ENCODE measurements at regions not wholly inside any gene's neighbourhood (a gene's known extent, or its start where the extent isn't known, plus 50 kb on each side); places are given as distances from the start of the nearest gene placed in this dataset.

DNA sequence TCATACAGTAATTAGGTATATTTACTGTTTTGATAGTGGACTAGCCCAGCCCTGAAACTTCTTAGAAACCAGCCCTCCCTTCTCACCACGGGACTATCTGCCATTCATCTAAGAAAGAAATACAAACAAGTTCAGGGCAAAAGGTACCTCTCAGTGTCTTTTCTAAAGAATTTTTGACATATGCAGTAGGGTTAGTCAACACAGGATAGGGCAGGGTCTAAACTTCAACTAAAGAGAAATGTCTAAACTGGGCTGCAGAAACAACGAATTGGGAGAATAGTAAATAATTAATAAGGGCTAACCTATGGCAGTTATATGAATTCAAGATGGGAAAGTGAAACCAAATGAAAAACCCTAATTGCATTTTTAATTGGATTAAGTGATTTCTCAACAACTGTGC, 496.6 kb downstream of the INHBA start:
- no peak for ATAC-seq
- intact Hi-C loops (cut with DNase I), result no loop called here
- TF ChIP-seq, protein P1, sequence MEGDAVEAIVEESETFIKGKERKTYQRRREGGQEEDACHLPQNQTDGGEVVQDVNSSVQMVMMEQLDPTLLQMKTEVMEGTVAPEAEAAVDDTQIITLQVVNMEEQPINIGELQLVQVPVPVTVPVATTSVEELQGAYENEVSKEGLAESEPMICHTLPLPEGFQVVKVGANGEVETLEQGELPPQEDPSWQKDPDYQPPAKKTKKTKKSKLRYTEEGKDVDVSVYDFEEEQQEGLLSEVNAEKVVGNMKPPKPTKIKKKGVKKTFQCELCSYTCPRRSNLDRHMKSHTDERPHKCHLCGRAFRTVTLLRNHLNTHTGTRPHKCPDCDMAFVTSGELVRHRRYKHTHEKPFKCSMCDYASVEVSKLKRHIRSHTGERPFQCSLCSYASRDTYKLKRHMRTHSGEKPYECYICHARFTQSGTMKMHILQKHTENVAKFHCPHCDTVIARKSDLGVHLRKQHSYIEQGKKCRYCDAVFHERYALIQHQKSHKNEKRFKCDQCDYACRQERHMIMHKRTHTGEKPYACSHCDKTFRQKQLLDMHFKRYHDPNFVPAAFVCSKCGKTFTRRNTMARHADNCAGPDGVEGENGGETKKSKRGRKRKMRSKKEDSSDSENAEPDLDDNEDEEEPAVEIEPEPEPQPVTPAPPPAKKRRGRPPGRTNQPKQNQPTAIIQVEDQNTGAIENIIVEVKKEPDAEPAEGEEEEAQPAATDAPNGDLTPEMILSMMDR (IDR thresholded peaks at IDR 0.05), result no peak
- no peaks in the 10 kb centered on the region for H3K27me3 ChIP-seq
- no peak overlapping the region for H3K27ac ChIP-seq
- H3K9me3 ChIP-seq, result no peaks in the 10 kb centered on the region
- no peaks in the 10 kb centered on the region for H3K36me3 ChIP-seq
- DNase-seq, result no peak
- H3K4me3 ChIP-seq, result no peak overlapping the region
- H3K4me1 ChIP-seq, result no peaks in the 10 kb centered on the region

DNA sequence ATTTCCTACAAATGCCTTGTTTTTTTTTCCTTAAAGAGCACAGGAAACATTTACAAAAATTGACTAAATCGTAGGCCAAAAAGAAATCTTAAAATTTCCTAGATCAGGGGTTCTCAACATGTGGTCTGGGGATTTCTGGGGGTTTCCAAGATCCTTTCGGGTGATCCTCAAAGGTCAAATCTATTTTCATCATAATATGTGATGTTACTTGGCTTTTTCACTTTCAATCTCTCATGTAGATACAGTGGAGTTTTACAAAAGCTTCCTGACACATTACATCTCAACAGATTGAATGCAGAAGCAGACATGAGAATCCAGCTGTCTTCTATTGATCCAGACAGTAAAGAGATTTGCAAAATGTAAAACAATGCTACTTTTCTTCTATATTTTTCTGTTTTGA, 497.3 kb downstream of the INHBA start:
- H3K4me1 ChIP-seq, result no peaks in the 10 kb centered on the region
- H3K9me3 ChIP-seq, result no peaks in the 10 kb centered on the region
- H3K4me3 ChIP-seq, result no peak overlapping the region
- H3K36me3 ChIP-seq, result no peaks in the 10 kb centered on the region
- TF ChIP-seq, protein P1 (IDR thresholded peaks at IDR 0.05), result no peak
- no peak for DNase-seq
- H3K27ac ChIP-seq, result no peak overlapping the region
- ATAC-seq, result no peak
- no peaks in the 10 kb centered on the region for H3K27me3 ChIP-seq
- intact Hi-C loops (cut with DNase I), result no loop called here

DNA sequence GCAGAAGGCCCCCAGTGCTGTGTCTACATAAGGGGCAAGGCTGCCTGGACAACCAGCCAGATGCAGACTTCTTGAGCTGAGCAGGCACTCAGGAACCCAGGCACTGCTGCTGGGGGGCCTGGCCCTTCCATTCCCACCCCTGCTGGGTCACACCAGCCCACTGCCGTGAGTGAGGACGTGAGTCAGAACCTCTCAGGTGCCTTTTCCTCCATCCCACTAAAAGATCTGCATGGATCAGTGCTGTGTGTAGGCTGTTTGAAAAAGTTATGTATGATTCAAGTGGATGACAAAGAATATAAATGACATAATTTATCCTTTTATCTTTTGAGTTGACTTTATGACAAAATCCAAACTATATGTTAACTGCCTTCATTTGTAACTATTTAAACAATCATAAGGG, 499.3 kb downstream of the INHBA start:
- ATAC-seq (no peak), DNase-seq (no peak)
- Histone ChIP-seq H3K27ac (no peak overlapping the region), H3K4me1 (no peaks in the 10 kb centered on the region), H3K27me3 (no peaks in the 10 kb centered on the region), H3K4me3 (no peak overlapping the region), H3K9me3 (no peaks in the 10 kb centered on the region), H3K36me3 (no peaks in the 10 kb centered on the region)
- intact Hi-C loops (cut with DNase I), result no loop called here
- TF ChIP-seq, protein P1 (IDR thresholded peaks at IDR 0.05), result no peak

DNA sequence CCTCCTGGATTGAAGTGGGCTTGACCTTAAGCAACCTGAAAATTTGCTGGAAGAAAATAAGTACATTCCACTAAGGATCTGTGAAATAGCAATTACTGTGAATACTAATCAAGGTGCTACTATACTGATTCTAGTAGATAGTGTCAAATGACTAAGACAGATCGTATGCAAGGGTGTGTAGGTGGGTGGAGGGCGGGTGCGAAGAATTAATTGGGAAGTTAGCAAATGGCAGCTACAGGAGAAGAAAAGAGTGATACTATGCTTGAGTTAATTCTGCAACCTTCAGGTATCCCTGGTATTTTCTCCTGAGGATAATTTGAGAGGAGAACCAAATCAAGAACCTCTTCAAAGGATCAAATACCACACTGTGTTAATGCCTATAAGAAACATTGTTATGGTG, 501.9 kb downstream of the INHBA start:
- H3K9me3 ChIP-seq, result no peaks in the 10 kb centered on the region
- no peaks in the 10 kb centered on the region for H3K4me1 ChIP-seq
- TF ChIP-seq, protein P1 (IDR thresholded peaks at IDR 0.05), result no peak
- H3K36me3 ChIP-seq, result no peaks in the 10 kb centered on the region
- ATAC-seq (no peak), DNase-seq (no peak)
- H3K27ac ChIP-seq, result no peak overlapping the region
- no peaks in the 10 kb centered on the region for H3K27me3 ChIP-seq
- intact Hi-C loops (cut with DNase I), result no loop called here
- H3K4me3 ChIP-seq, result no peak overlapping the region

DNA sequence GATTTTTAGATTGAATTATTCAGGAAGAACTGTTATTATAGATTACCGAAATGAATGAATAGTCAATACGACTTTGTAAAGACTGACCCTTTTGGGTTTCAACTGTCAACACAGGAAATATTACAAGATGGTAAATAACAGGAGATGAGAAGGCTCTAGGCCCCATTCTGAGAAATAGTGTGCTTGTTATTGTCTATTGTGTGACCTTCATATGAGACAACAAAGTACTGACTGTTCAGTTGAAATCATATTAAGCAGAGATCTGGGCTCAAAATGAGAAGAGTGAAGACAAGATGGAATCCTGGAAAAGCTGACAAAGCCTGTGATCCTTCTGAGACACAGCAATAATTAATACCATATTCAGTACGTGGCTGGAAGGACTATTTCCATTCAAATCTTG, 503.8 kb downstream of the INHBA start:
- no peak overlapping the region for H3K4me3 ChIP-seq
- H3K9me3 ChIP-seq, result no peaks in the 10 kb centered on the region
- DNase-seq, result no peak
- H3K27me3 ChIP-seq, result no peaks in the 10 kb centered on the region
- TF ChIP-seq, protein P1 (IDR thresholded peaks at IDR 0.05), result no peak
- H3K27ac ChIP-seq, result no peak overlapping the region
- H3K36me3 ChIP-seq, result no peaks in the 10 kb centered on the region
- no peaks in the 10 kb centered on the region for H3K4me1 ChIP-seq
- no peak for ATAC-seq
- intact Hi-C loops (cut with DNase I), result no loop called here

DNA sequence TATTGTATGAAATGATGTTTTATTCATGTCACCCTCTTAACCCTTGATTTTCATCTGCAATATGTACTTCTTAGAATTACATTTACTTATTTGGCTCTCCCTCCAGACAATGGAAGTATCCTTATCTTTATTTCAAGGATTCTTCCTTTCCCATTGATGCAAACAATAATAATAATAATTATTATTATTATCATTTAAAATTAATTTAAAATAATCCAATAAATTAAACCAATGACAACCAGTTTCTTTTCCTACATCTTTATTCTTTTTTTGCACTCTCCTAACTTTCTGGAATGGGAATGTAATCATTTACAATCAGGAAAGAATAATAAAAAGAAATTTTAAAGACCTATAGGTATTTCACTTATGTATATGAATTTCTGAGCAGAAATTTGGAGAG, 504.4 kb downstream of the INHBA start:
- ATAC-seq, result no peak
- no peak overlapping the region for H3K4me3 ChIP-seq
- no peak for DNase-seq
- no peaks in the 10 kb centered on the region for H3K4me1 ChIP-seq
- no peaks in the 10 kb centered on the region for H3K27me3 ChIP-seq
- TF ChIP-seq, protein P1 (IDR thresholded peaks at IDR 0.05), result no peak
- no peaks in the 10 kb centered on the region for H3K9me3 ChIP-seq
- intact Hi-C loops (cut with DNase I), result no loop called here
- H3K27ac ChIP-seq, result no peak overlapping the region
- no peaks in the 10 kb centered on the region for H3K36me3 ChIP-seq
